IPS-18a (cell line): ENCODE measurements at regions not wholly inside any gene's neighbourhood (a gene's known extent, or its start where the extent isn't known, plus 50 kb on each side); places are given as distances from the start of the nearest gene placed in this dataset.

Experiments used
- H3K27ac ChIP-seq: one replicate; pipeline ENCODE4 v1.5.1; 2013; ENCODE audit warnings: low read length
- H3K27me3 ChIP-seq: one replicate; pipeline ENCODE4 v1.6.1; 2013; ENCODE audit warnings: mild to moderate bottlenecking, low read length; ENCODE audit not compliant: control insufficient read depth, insufficient read depth
- H3K36me3 ChIP-seq: one replicate; pipeline ENCODE4 v1.6.1; 2013; ENCODE audit warnings: low read depth, low read length; ENCODE audit not compliant: control insufficient read depth
- H3K4me1 ChIP-seq: one replicate; pipeline ENCODE4 v1.6.1; 2013; ENCODE audit warnings: low read depth, low read length; ENCODE audit not compliant: control insufficient read depth
- H3K4me3 ChIP-seq: one replicate; pipeline ENCODE4 v1.5.1; 2013; ENCODE audit warnings: low read length
- H3K9ac ChIP-seq: one replicate; pipeline ENCODE4 v1.6.1; 2013; ENCODE audit warnings: mild to moderate bottlenecking, low read length, moderate library complexity
- H3K9me3 ChIP-seq: one replicate; pipeline ENCODE4 v1.6.1; 2013; ENCODE audit warnings: low read depth, low read length; ENCODE audit not compliant: control insufficient read depth

- Histone ChIP-seq H3K9ac (no peak overlapping the region), H3K36me3 (no peaks in the 10 kb centered on the region), H3K27ac (no peak overlapping the region), H3K27me3 (no peaks in the 10 kb centered on the region), H3K9me3 (no peaks in the 10 kb centered on the region), H3K4me3 (no peak overlapping the region), H3K4me1 (peaks cover 23% of the 10 kb centered on the region)
Observed at GRCh38 chr18:51278045-51278649, 80.7 kb upstream of the MEX3C start.

- Histone ChIP-seq H3K27me3 (no peaks in the 10 kb centered on the region), H3K9me3 (no peaks in the 10 kb centered on the region), H3K4me3 (no peak overlapping the region), H3K4me1 (peaks cover 23% of the 10 kb centered on the region), H3K36me3 (no peaks in the 10 kb centered on the region), H3K9ac (no peak overlapping the region), H3K27ac (no peak overlapping the region)
Observed at GRCh38 chr18:51279367-51279984, 82.0 kb upstream of the MEX3C start.

GRCh38 chr18:51287818-51288508 is 90.5 kb upstream of the MEX3C start:
- Histone ChIP-seq H3K4me3 (no peak overlapping the region), H3K4me1 (no peaks in the 10 kb centered on the region), H3K27me3 (no peaks in the 10 kb centered on the region), H3K27ac (no peak overlapping the region), H3K36me3 (no peaks in the 10 kb centered on the region), H3K9me3 (no peaks in the 10 kb centered on the region), H3K9ac (no peak overlapping the region)

GRCh38 chr18:51288582-51288981 is 91.1 kb upstream of the MEX3C start:
- no peaks in the 10 kb centered on the region for H3K9me3 ChIP-seq
- no peak overlapping the region for H3K27ac ChIP-seq
- no peaks in the 10 kb centered on the region for H3K4me1 ChIP-seq
- no peak overlapping the region for H3K4me3 ChIP-seq
- no peak overlapping the region for H3K9ac ChIP-seq
- no peaks in the 10 kb centered on the region for H3K36me3 ChIP-seq
- H3K27me3 ChIP-seq, result no peaks in the 10 kb centered on the region

- H3K36me3 ChIP-seq, result no peaks in the 10 kb centered on the region
- H3K9me3 ChIP-seq, result no peaks in the 10 kb centered on the region
- H3K4me3 ChIP-seq, result no peak overlapping the region
- H3K27me3 ChIP-seq, result no peaks in the 10 kb centered on the region
- H3K4me1 ChIP-seq, result no peaks in the 10 kb centered on the region
- H3K9ac ChIP-seq, result no peak overlapping the region
- H3K27ac ChIP-seq, result no peak overlapping the region
Observed at GRCh38 chr18:51290860-51291259, 93.4 kb upstream of the MEX3C start.

- Histone ChIP-seq H3K36me3 (no peaks in the 10 kb centered on the region), H3K27me3 (no peaks in the 10 kb centered on the region), H3K4me1 (no peaks in the 10 kb centered on the region), H3K27ac (no peak overlapping the region), H3K4me3 (no peak overlapping the region), H3K9me3 (no peaks in the 10 kb centered on the region), H3K9ac (no peak overlapping the region)
Observed at GRCh38 chr18:51300912-51301311, 103.4 kb upstream of the MEX3C start.

- Histone ChIP-seq H3K36me3 (no peaks in the 10 kb centered on the region), H3K27me3 (no peaks in the 10 kb centered on the region), H3K9ac (no peak overlapping the region), H3K27ac (no peak overlapping the region), H3K9me3 (no peaks in the 10 kb centered on the region), H3K4me3 (no peak overlapping the region), H3K4me1 (no peaks in the 10 kb centered on the region)
Observed at GRCh38 chr18:51301376-51301775, 103.9 kb upstream of the MEX3C start.

- no peaks in the 10 kb centered on the region for H3K9me3 ChIP-seq
- H3K27me3 ChIP-seq, result no peaks in the 10 kb centered on the region
- H3K4me3 ChIP-seq, result no peak overlapping the region
- H3K36me3 ChIP-seq, result no peaks in the 10 kb centered on the region
- no peak overlapping the region for H3K9ac ChIP-seq
- no peak overlapping the region for H3K27ac ChIP-seq
- peaks cover 5% of the 10 kb centered on the region for H3K4me1 ChIP-seq
Observed at GRCh38 chr18:51316677-51317076, 119.2 kb upstream of the MEX3C start.

- Histone ChIP-seq H3K9ac (no peak overlapping the region), H3K4me3 (no peak overlapping the region), H3K4me1 (no peaks in the 10 kb centered on the region), H3K36me3 (no peaks in the 10 kb centered on the region), H3K27ac (no peak overlapping the region), H3K27me3 (no peaks in the 10 kb centered on the region), H3K9me3 (no peaks in the 10 kb centered on the region)
Observed at GRCh38 chr18:51321696-51322095, 124.2 kb upstream of the MEX3C start.

- no peak overlapping the region for H3K9ac ChIP-seq
- no peak overlapping the region for H3K27ac ChIP-seq
- H3K27me3 ChIP-seq, result no peaks in the 10 kb centered on the region
- H3K36me3 ChIP-seq, result no peaks in the 10 kb centered on the region
- no peaks in the 10 kb centered on the region for H3K9me3 ChIP-seq
- H3K4me1 ChIP-seq, result no peaks in the 10 kb centered on the region
- H3K4me3 ChIP-seq, result no peak overlapping the region
Observed at GRCh38 chr18:51323961-51324360, 126.5 kb upstream of the MEX3C start.

GRCh38 chr18:51330148-51330547 is 132.7 kb upstream of the MEX3C start:
- Histone ChIP-seq H3K4me3 (no peak overlapping the region), H3K4me1 (peaks cover 5% of the 10 kb centered on the region), H3K9me3 (no peaks in the 10 kb centered on the region), H3K27me3 (no peaks in the 10 kb centered on the region), H3K36me3 (no peaks in the 10 kb centered on the region), H3K9ac (no peak overlapping the region), H3K27ac (no peak overlapping the region)

GRCh38 chr18:51330739-51331138 is 133.3 kb upstream of the MEX3C start:
- no peaks in the 10 kb centered on the region for H3K9me3 ChIP-seq
- H3K9ac ChIP-seq, result no peak overlapping the region
- no peak overlapping the region for H3K27ac ChIP-seq
- no peak overlapping the region for H3K4me3 ChIP-seq
- H3K27me3 ChIP-seq, result no peaks in the 10 kb centered on the region
- peaks cover 5% of the 10 kb centered on the region for H3K4me1 ChIP-seq
- no peaks in the 10 kb centered on the region for H3K36me3 ChIP-seq
